ENCODE measurements at regions not wholly inside any gene's neighbourhood (a gene's known extent, or its start where the extent isn't known, plus 50 kb on each side); places are given as distances from the start of the nearest gene placed in this dataset.

DNA sequence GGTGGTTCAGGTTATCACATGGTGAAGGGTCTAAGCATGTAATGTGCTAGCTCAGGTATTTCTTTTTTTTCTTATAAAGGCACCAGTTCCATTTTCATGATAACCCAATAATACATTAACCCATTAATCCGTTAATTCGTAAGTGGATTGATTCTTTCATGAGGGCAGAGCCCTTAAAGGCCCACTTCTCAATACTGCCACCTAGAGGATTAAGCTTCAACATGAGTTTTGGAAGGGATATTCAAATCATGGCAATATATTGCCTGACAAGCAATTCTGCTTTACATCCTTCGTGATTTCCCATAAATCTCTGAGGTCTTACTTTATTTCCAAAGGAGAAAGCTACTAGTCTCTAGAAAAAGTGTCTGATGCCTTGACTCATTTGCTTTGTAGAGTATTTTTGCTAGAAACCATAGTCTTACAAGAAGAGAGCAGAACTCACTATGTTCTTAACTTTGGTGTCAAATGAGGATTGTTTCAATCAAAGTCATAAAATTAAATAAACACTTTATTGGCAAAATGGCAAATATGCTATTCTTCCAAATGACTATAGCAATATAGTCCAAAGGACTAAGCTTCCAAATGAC lies 271.3 kb downstream of the KCNS3 start:
- TF ChIP-seq, protein P1, sequence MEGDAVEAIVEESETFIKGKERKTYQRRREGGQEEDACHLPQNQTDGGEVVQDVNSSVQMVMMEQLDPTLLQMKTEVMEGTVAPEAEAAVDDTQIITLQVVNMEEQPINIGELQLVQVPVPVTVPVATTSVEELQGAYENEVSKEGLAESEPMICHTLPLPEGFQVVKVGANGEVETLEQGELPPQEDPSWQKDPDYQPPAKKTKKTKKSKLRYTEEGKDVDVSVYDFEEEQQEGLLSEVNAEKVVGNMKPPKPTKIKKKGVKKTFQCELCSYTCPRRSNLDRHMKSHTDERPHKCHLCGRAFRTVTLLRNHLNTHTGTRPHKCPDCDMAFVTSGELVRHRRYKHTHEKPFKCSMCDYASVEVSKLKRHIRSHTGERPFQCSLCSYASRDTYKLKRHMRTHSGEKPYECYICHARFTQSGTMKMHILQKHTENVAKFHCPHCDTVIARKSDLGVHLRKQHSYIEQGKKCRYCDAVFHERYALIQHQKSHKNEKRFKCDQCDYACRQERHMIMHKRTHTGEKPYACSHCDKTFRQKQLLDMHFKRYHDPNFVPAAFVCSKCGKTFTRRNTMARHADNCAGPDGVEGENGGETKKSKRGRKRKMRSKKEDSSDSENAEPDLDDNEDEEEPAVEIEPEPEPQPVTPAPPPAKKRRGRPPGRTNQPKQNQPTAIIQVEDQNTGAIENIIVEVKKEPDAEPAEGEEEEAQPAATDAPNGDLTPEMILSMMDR (IDR thresholded peaks at IDR 0.05): peak in 2 of 3 donors; percentile 45 to 46
- no peak for TF ChIP-seq POLR2A (IDR thresholded peaks at IDR 0.05)

Measured in breast epithelium (tissue), 3 donors.